Middle frontal gyrus (tissue), 1 donor: ENCODE measurements at regions not wholly inside any gene's neighbourhood (a gene's known extent, or its start where the extent isn't known, plus 50 kb on each side); places are given as distances from the start of the nearest gene placed in this dataset.
A peak's percentile ranks its signal among the peaks of the same experiment; 100 is the strongest.
"Not testable (repeated sequence)": the region's sequence is repeated elsewhere in the genome, so short reads cannot be mapped to it uniquely, and the experiment has no call there.

ENCODE experiments used
- DNase-seq: peaks from one replicate; pipeline ENCODE4 v3.0.0-alpha.2; 2015; ENCODE audit warnings: low spot score; ENCODE audit errors: extremely low spot score

DNA sequence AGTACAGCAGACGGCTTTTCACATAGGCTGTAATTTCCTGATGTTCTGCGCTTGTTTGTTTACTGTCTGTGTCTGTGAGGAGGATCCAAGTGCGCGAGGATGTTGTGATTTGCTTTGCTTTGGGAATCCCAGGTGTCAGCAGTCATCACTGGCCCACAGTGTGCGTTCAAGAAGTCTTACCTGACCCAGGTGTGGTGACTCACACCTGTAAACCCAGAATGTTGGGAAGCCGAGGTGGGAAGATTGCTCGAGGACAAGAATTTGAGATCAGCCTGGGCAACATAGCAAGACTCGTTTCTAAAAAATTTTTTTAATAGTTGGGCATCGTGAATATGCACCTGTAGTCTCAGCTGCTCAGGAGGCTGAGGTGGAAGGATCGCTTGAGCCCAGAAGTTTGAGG lies 110.7 kb downstream of the CRLF3 start:
- DNase-seq, result not testable (repeated sequence)

DNA sequence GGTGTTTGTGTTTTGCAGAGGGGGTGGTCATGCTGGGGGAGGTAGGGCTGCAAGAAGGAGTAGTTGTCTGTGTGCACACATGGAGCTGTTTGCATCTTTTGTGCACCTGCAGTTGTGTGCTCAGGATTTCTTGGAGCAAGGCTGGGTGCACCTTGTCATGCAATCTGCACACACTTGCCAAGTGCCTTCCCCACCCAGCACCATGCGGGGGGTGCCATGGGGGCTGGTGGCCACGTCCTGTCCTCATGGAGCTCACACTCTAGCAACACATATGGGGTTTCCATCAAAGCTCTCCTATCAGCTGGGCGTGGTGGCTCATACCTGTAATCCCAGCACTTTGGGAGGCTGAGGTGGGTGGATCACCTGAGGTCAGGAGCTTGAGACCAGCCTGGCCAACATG lies 111.6 kb downstream of the CRLF3 start:
- DNase-seq, result not testable (repeated sequence)

DNA sequence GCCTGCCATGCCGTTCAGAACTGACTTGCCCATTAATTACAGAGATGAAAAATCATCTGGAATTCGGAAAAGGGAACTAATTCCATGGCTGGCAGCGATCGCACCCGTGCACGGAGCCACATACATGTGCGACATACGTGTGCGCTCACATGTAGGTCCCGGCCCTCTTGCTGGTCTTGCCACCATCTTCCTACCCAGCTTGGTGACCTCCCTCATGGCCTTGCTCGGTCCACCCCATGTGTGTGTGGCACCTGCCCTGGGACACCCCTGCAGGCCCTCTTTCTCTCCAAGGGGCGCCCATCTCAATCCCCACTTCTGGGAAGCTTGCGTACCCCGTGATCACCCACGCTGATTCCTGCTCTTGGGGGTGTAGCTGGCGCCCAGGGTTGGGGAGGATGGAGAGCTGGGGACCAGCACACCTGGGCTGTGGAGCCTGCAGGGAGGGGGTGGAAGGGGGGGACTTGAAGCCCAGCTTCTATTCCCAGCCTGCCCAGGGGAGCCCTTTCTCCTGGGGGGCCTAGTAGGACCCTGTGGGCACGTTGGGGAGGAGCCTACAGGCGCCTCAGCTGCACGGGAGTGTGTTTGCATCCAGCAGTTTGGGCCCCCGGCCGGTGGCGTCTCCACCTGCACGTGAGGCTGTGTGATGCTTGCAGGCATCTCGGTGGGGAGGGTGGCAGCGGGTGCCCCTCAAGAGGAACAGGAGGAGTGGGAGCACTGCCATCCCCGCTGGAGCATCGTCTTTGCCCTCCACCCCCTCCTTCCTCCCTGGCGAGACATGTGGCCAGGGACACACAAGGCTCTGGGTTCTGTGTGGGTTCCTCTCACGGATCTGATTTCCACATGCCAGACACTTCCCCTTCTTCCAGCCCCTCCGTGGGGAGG lies 112.6 kb downstream of the CRLF3 start:
- DNase-seq, result not testable (repeated sequence)

DNA sequence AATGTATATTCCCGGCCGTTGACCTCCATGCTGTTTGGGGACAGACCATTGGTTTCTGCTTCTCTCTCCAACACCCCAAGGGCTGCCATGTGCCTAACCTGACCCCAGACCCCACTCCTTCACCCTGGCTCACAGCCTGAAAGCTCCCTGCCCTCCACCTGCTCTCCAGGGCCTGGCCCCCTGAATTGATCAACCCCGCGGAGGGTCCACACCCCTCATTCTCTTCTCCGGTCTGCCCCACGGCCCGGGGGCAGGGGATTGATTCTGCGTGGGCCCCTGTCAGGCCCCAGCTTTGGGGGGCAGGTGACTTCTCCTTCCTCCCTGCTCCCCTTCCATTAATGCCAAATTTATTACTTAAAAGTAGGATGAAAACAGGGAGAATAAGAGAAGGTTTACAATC lies 113.3 kb downstream of the CRLF3 start:
- not testable (repeated sequence) for DNase-seq

DNA sequence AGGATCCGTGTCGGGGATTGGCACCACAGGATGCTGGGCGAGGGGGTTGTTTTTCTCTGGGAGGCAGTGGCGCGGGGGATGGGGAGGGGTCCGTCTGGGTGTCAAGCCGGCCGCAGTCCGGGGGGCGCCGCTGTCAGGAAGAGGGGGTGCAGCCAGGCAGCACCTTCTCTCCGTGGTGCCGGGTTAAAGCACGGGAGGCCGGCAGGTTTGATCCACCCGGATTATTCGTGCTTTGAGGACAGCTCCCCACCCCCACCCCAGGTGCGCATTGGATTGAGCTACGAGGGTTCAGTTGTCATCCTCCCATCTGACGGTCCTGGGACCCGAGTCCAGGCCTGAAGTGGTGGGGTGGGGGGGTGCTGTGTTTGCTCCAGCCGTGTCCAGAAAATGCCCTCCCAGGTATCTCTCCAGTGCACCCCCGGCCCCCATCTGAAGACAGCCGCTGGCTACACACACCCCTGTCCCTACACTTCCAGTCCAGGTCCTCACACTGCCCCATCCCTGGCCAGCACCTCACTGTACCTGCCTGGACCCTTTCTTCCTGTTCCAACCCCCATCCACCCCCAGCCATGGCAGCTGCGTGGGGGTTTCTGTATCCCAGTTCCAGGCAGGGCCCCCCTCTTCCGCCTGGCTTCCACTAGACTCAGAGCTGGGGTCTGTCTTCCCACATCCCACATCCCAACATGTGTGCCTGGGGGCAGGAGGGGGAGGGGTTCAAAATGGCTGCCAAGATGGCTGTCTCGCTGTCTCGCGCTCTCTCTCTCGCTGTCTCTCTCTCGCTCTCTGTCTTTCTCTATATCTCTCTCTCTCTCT lies 114.0 kb downstream of the CRLF3 start:
- not testable (repeated sequence) for DNase-seq

DNA sequence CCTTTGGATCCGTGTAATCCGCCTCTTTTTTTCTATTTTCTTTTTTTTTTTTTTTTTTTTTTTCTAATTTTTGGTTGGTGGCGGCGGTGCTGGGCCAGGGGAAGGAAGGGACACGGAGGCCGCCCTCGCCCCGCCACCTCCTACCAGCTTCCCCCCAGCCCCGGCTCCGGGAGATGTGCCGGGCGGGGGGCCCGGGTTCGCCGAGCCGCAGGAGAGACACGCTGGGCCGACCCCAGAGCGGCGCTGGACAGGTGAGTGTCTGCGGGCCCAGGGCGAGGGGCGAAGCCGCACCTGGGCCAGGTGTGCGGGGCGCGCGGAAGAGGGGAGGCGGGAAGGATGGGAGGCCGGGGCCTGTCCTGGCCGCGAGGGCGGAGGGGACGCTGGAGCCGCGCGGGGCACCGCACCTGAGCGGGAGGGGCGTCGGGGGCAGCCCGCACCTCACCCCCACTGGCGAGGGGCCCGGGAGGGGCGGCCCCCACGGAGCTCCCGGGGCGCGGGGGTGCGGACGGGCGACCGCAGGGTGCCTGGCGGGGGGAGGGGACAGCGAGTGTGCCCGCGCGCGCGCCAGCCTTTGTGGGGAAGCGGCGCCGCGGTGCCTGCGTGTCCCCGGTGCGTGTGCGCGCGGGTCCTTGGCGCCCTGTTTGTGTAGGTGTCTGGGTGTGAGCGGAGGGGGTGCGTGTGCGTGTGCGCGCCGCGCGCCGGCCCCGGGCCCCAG lies 114.8 kb downstream of the CRLF3 start:
- not testable (repeated sequence) for DNase-seq

DNA sequence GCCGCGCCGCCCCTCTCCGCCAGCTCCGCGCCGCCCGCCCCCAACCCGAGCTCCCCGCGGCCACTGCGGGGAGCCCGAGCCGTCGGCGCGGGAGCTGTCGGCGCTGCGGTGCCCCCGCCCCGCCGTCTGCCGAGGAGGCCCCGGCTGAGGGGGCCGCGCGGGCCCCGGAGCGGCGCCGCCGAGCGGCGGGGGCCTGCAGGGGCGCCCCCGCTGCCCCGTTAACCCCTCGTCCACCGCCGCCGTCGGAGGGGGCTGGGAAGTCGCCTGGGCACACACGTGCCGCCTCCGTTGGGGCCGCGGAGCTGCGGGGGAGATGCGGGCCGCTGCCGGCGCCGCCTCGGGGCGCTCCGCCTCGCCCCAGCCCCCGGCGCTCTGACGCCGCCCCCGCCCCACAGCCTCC lies 115.4 kb downstream of the CRLF3 start:
- DNase-seq, result not testable (repeated sequence)

DNA sequence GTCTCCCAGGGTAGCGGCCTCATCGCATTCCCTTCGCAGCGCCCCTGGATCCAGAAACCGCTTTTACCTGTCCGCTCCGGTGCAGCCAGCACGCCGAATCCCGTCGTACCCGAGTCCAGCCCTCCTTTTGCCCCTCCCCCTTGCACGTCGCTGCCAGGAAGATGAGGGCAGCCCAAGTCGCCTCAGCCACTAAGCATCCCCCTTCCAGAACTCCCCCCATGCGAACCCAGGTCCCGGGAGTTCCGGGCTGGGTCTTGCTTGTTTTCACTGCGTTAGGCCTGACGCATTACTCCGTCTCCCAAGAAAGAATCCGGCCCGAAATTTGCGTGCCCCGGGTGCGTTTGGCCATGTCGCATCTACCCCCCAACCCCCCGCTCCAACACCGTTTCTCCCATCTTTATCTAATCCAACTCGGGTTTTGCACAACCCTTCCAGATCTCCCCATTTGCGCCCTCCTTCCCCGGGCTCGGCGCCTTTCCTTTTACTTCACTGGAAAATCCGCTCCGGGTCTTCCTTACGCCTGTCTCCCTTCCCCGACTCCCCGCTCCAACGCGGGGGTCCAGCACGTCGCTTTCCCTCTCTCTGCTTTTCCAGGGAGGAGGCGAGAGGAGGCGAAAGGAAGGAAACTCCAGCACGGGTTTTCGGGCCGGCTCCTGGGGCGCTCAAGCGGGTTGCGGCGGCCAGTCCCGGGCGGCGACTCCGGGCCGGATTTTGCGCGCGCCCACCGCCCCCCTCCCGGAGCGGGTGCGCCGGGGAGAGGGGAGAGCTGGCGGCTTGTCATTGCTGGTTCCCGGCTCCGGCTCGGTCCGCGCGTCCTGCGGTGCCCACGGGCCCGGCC lies 116.0 kb downstream of the CRLF3 start:
- peak; percentile 80 for DNase-seq

DNA sequence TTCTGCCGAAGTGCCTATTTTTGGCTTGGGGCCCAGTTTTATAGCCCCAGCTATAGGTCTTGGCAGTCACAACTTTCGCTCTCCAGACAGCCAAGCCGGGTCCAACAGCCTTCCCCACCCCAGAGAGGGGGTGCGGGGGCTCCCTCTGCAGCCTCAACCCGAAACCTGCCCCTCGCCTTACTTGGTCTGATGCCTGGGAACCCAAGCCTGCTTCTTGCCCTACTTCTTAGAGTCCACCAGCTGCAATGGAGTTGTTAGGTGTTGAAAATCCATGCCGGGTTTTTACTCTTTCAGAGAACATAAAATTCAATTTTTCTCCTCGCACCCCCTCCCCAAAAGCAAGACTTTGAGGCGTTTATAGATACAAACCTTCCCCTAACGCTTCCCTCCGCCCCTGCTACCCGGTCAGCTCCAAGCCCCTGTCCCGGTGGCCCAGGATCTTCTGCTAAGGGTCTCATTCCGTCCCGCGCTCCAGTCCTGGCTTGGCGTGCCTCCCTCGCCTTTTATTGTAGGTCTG lies 116.7 kb downstream of the CRLF3 start:
- DNase-seq, result peak; percentile 8

DNA sequence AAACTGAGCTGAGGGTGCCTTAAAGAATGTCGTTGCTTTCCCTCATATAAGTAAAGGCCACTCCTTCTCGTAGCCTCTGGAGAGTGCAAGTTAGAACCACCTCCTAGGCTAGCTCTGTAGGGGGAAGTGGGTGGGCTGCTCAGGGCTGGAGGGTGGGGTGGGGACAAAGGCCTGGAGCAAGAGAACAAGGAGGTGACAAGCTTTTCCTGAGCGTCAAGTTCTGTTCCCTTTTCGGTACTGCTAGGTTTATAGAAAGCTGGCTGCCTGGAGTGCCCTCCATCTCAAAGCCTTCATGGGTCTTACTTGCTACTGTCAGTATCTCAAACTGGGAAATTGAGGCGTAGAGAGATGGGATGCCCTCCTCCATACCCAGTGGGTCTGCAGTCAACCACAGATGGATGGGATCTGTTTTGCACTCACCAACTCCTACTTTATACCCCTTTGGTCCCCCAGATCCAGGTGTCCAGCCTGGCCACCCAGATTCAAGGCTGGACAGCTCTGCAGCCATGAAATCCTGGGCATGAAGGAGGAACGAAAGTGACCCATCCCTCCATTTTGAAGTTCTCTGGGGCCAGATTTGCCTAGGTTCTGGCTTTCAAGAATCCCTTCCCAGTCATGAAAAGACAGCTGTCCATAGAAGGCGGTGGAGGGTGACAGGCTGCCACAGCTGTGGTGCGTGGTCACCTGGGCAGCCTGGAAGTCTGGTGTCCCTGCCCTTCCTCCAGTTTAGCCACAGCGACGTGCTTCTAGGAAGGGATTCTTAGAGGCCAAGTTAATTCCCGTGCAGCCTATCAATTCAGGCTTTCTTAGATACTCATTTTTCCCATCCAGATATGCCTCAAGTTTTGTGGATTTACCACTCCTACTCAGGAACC lies 117.8 kb downstream of the CRLF3 start:
- DNase-seq, result not testable (repeated sequence)

DNA sequence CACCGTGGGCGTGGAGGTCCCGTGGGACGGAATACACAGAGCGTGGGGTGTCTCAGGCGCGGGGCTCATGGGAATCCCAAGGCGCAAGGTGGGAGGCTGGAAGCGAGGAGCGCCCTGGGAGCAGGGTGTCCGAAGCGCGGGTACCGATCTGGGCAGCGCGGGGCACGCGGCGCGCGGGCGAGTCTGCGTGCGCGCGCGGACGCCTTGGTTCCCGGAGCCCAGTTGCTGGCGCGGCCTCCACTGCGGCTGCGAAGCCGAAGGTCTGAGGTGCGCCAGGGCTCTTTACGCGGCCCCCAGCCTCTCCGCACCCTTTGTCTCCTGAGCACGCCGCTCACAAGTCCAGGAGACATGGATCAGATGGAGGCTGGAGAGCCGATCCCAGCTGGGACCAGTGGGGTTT lies 118.5 kb downstream of the CRLF3 start:
- not testable (repeated sequence) for DNase-seq

DNA sequence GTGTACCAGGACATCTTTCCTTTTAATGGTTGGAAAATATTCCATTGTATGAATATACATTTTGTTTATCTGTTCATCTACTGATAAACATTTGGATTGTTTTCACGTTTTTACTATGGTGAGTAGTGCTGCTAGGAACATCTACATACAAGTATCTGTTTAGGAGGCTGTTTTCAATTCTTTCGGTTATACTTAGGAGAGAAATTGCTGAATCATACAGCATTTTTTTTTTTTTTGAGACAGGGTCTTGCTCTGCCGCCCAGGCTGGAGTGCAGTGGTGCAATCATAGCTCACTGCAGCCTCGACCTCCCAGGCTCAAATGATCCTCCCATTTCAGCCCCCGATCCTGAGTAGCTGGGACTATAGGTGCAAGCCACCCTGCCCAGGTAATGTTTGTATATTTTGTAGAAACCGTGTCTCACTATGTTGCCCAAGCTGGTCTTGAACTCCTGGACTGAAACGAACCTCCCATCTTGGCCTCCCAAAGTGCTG lies 122.9 kb downstream of the CRLF3 start:
- DNase-seq, result no peak

DNA sequence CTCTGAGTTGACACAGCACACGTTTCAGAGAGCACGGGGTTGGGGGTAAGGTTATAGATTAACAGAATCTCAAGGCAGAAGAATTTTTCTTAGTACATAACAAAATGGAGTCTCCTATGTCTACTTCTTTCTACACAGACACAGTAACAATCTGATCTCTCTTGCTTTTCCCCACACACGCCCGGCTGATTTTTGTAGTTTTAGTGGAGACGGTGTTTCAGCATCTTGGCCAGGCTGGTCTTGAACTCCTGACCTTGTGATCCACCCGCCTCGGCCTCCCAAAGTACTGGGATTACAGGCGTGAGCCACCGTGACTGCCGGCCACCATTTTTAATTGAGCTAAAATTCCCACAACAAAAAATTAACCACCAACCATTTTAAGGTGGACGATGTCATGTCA lies 123.7 kb downstream of the CRLF3 start:
- DNase-seq, result not testable (repeated sequence)

DNA sequence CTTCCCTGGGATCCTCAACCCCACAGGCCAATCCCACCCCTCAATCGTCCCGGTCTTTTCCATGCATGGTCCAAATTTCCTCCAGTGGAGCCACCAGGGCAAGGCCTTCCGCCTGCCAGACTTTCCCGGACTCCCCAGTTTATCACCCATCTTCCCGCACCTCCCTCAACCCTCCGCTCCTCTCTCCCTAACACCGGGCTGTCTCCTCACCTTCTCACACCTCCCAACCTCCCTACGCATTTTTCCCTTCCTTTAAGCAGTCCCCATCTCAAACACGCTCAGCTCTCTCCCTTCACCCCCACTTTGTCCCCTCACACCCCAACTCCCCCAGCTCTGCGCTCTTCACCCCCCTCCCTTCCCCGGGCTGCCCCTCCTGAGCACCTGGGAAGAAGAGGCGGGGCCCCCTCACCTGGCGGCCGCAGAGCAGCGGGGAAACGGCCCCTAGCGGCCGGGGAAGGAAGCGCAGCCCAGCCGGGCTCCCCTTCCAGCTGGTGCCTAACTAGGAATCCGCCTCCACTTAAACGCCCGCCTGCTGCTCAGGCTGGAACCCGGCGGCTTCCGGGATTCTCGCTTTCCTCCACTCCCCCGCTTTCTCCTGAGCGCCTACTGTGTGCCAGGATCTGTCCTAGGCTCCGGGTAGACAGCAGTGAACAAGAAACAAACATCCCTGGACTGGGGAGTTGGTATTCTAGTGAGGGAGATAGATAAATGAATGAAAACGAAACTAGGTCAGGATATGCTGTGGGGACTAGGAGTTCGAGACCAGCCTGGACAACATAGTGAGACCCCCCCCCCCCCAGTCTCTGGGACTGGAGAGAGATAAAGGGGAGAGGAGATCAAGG lies 126.7 kb downstream of the CRLF3 start:
- not testable (repeated sequence) for DNase-seq

DNA sequence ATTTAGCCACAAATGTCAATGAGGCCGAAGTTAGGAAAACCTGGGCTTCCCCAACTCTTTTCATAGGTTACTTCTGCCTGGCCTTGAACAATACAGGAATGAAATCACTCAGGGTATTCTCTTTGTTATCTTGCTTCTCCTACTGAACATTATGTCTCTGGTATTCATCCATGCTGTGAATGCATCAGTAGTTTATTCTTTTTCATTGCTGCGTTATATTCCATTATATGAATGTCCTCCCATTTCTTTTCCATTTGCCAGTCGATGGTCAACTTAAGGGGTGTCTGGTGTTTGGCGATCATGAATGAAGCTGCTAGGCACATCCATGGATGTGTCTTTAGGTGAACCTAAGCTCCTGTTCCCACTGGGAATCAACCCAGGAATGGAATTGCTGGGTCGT lies 128.3 kb downstream of the CRLF3 start:
- DNase-seq, result no peak

DNA sequence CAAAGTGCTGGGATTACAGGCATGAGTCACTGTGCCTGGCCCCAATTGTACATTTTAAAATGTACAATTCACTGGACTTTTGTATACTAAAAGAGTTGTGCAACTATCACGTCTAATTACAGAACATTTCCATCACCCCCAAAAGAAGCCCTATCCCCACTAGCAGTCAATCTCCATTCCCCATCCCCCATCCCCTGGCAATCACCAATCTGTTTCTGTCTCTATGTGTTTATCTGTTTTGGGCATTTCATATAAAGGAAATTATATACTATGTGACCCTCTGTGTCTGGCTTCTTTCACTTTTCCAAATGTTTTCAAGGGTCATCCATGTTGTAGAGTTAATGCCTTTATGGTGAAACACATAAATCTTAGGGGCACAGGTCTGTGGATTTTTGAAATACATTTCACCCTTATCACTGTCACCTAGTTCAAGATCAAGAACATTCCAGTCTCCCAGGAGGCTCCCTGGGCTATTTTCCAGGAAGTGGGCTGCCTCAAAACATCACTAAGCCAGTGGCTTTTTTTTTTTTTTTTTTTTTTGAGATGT lies 129.2 kb downstream of the CRLF3 start:
- DNase-seq, result not testable (repeated sequence)

DNA sequence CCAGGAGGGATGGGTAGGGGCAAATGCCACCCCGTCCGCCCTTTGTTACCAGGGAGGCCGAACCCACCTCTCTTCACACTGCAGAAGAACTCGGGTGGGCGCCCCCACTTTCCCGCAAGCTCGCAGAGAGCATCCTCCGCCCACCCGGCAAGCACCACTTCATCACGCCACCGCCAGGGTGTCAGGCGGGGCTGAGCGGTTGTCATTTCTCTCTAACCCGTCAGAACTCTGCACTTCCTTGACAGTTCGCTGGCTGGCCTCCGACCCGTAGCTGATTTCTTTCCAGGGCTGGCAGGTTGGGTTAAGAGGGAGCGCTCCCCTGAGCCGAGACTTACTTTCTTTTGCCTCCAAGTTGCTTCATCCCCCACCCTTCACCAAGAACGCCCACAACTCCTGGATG lies 130.7 kb downstream of the CRLF3 start:
- not testable (repeated sequence) for DNase-seq
